Left lung (tissue), 4 donors: ENCODE measurements at regions not wholly inside any gene's neighbourhood (a gene's known extent, or its start where the extent isn't known, plus 50 kb on each side); places are given as distances from the start of the nearest gene placed in this dataset.

Experiments
- ATAC-seq: fragments of 200-7000 bp; cut with Tn5 transposase; one replicate; pipeline ENCODE4 v1.9.1; 2020; ENCODE audit warnings: moderate library complexity
- DNase-seq, 4 donors: peaks; one replicate each; pipeline ENCODE4 v3.0.0-alpha.2; 2013 to 2020
- H3K27ac ChIP-seq, 2 donors: fragments of 200-600 bp; sonication (generic) in 1 of 2; one replicate each; pipeline versions ENCODE4 v1.5.0 to v1.8.0; 2020 to 2021
- H3K27me3 ChIP-seq, 2 donors: fragments of 200-600 bp; sonication (generic) in 1 of 2; one replicate each; pipeline versions ENCODE4 v1.5.0 to v1.8.0; 2020 to 2021
- H3K36me3 ChIP-seq, 2 donors: fragments of 200-600 bp; sonication (generic) in 1 of 2; one replicate each; pipeline versions ENCODE4 v1.5.0 to v1.8.0; 2020 to 2021
- H3K4me1 ChIP-seq, 2 donors: fragments of 200-600 bp; one replicate each; pipeline ENCODE4 v1.8.0; 2021
- H3K4me3 ChIP-seq, 2 donors: fragments of 200-600 bp; sonication (generic) in 1 of 2; one replicate each; pipeline versions ENCODE4 v1.5.0 to v1.8.0; 2020 to 2021; ENCODE audit warnings: mild to moderate bottlenecking in 1 of 2
- H3K9me3 ChIP-seq, 2 donors: fragments of 200-600 bp; sonication (generic) in 1 of 2; one replicate each; pipeline versions ENCODE4 v1.5.0 to v1.8.0; 2020 to 2021
- intact Hi-C, 2 donors: fragments of 100-400 bp; cut with DNase I; formaldehyde crosslinking; loops; one replicate each; pipeline versions ENCODE4 v1.11.2 to v1.14.2; 2022
- TF ChIP-seq, protein P1 (sequence below), 2 donors: fragments of 200-600 bp; sonication (generic) in 1 of 2; IDR thresholded peaks; one replicate each; pipeline versions ENCODE4 v1.5.0 to v1.8.0; 2021; ENCODE audit warnings: antibody characterized with exemption in 2 of 2
- donor health status: DM: no; HTN: yes; CAD: no.
- donor health status: DM: no; HTN: no; CAD: no.

DNA sequence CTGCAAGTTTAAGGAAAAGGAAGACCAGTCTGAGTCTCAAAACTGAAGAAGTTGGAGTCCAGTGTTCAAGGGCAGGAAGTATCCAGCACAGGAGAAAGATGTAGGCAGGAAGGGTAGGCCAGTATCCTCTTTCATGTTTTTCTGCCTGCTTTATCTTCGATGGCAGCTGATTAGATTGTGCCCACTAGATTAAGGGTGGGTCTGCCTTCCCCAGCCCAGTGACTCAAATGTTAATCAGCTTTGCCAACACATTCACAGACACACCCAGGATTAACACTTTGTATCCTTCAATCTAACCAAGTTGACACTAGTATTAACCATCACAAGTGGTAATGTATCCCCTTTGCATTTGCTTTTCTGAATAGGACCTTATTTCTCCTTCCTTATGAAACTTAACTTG, 535.9 kb upstream of the FTMT start:
- Histone ChIP-seq H3K4me3 (no peak overlapping the region), H3K36me3 (no peaks in the 10 kb centered on the region), H3K9me3 (no peaks in the 10 kb centered on the region), H3K4me1 (no peaks in the 10 kb centered on the region), H3K27ac (no peak overlapping the region), H3K27me3 (no peaks in the 10 kb centered on the region)
- DNase-seq (no peak), ATAC-seq (no peak)
- TF ChIP-seq, protein P1, sequence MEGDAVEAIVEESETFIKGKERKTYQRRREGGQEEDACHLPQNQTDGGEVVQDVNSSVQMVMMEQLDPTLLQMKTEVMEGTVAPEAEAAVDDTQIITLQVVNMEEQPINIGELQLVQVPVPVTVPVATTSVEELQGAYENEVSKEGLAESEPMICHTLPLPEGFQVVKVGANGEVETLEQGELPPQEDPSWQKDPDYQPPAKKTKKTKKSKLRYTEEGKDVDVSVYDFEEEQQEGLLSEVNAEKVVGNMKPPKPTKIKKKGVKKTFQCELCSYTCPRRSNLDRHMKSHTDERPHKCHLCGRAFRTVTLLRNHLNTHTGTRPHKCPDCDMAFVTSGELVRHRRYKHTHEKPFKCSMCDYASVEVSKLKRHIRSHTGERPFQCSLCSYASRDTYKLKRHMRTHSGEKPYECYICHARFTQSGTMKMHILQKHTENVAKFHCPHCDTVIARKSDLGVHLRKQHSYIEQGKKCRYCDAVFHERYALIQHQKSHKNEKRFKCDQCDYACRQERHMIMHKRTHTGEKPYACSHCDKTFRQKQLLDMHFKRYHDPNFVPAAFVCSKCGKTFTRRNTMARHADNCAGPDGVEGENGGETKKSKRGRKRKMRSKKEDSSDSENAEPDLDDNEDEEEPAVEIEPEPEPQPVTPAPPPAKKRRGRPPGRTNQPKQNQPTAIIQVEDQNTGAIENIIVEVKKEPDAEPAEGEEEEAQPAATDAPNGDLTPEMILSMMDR (IDR thresholded peaks at IDR 0.05), result no peak
- intact Hi-C loops, result no loop called here

GRCh38 chr5:121319292-121319691, 532.4 kb upstream of the FTMT start:
- intact Hi-C loops, result no loop called here
- DNase-seq, result peak in 1 of 4 donors; percentile 20
- TF ChIP-seq, protein P1 (IDR thresholded peaks at IDR 0.05), result no peak
- no peaks in the 10 kb centered on the region for H3K36me3 ChIP-seq
- H3K4me3 ChIP-seq, result no peak overlapping the region
- no peak overlapping the region for H3K27ac ChIP-seq
- H3K4me1 ChIP-seq, result no peaks in the 10 kb centered on the region
- ATAC-seq, result no peak
- no peaks in the 10 kb centered on the region for H3K27me3 ChIP-seq
- no peaks in the 10 kb centered on the region for H3K9me3 ChIP-seq

DNA sequence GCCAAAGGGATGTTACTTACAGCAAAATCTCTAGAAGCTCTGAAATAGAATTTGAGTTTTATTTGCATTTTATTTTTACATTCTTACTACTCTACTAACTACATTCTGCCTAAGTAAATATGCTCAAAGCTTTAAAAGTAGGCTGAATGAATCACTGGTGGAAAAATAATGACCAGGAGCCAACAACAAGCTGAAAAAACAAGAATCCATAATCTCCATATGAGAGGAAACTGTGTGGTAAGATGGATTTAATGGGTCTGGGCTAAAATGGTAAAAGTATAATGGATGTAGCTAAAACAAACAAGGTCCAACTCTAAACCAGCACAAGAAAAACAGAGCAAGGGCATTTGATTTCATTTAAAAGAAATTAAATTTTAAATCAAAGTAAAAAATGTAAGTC, 525.8 kb upstream of the FTMT start:
- no peaks in the 10 kb centered on the region for H3K36me3 ChIP-seq
- H3K9me3 ChIP-seq, result no peaks in the 10 kb centered on the region
- TF ChIP-seq, protein P1 (IDR thresholded peaks at IDR 0.05), result no peak
- ATAC-seq (no peak), DNase-seq (no peak)
- no peak overlapping the region for H3K4me3 ChIP-seq
- intact Hi-C loops, result no loop called here
- no peak overlapping the region for H3K27ac ChIP-seq
- no peaks in the 10 kb centered on the region for H3K27me3 ChIP-seq
- H3K4me1 ChIP-seq, result no peaks in the 10 kb centered on the region

DNA sequence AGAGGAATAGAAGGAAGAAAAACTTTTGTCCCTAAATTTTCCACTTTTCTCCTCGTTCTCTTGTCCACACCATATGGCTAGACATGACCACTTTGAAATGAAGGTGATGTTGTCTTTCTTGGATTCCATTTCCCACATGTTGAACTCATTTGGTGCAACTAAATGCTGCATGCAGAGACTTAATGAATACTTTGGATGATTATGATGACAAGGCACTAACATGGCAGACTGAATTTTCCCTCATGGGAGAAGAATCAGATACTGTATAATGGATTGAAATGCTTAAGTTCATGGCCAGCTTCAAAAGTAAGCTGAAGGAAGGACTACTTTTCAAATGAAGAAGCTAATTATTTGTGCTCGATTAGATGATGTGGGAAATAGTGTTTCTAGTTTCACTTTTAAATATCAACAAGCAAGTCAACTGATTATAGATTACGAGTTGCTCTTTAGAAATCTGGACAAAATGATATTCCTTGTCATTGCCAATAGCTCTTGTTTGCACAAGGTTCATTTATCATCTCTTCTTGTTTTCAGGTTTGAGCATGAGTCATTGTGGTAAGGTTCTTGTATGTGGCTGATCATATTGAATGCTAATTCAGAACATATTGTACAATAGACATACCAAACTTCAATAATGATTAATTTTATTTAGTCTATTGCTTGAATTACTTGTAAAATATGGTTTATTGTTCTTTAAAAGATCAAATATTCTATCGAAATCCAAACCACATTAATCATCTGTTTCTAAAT, 501.3 kb upstream of the FTMT start:
- ATAC-seq (no peak), DNase-seq (no peak)
- intact Hi-C loops, result no loop called here
- Histone ChIP-seq H3K4me3 (no peak overlapping the region), H3K27ac (no peak overlapping the region), H3K36me3 (no peaks in the 10 kb centered on the region), H3K27me3 (no peaks in the 10 kb centered on the region), H3K4me1 (no peaks in the 10 kb centered on the region), H3K9me3 (no peaks in the 10 kb centered on the region)
- TF ChIP-seq, protein P1 (IDR thresholded peaks at IDR 0.05), result no peak

DNA sequence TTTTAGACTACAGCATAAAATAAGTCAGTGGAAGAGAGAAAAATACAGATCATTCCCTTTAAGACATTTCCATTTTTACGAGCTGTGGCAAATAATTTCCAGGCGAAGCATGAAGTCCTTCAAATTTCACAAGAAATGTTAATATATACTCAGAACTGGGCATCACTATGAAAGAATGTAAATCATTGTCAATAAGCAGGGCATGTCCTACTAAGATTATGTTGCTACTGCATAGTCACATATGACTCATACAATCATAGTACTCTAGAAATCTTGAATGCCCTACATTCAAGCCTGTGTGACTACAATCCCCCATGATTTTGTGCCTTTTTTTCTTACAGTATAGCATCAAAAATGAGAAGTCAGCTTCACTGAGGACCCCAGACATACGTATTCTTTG, 485.2 kb upstream of the FTMT start:
- intact Hi-C loops, result no loop called here
- ATAC-seq (no peak), DNase-seq (no peak)
- Histone ChIP-seq H3K36me3 (no peaks in the 10 kb centered on the region), H3K4me1 (no peaks in the 10 kb centered on the region), H3K27ac (no peak overlapping the region), H3K9me3 (no peaks in the 10 kb centered on the region), H3K4me3 (no peak overlapping the region), H3K27me3 (no peaks in the 10 kb centered on the region)
- TF ChIP-seq, protein P1 (IDR thresholded peaks at IDR 0.05), result no peak
